SJSA1 (cell line): ENCODE measurements at regions not wholly inside any gene's neighbourhood (a gene's known extent, or its start where the extent isn't known, plus 50 kb on each side); places are given as distances from the start of the nearest gene placed in this dataset.
"Not testable (repeated sequence)": the region's sequence is repeated elsewhere in the genome, so short reads cannot be mapped to it uniquely, and the experiment has no call there.

Experiments used
- DNase-seq, 2 experiments: peaks; one replicate each; pipeline ENCODE4 v3.0.0-alpha.2; 2015 to 2020; ENCODE audit warnings: low spot score in 2 of 2, low read depth in 1 of 2
- H3K27ac ChIP-seq: fragments of 250-450 bp; sonication (Bioruptor Pico); 2 replicates; pipeline ENCODE4 v1.5.1; 2020; ENCODE audit warnings: mild to moderate bottlenecking, moderate library complexity
- H3K27me3 ChIP-seq: fragments of 250-450 bp; sonication (Bioruptor Pico); replicated peaks from 2 replicates; pipeline ENCODE4 v1.5.1; 2020; ENCODE audit warnings: mild to moderate bottlenecking, moderate library complexity
- H3K36me3 ChIP-seq: fragments of 250-450 bp; sonication (Bioruptor Pico); 2 replicates; pipeline ENCODE4 v1.5.1; 2020; ENCODE audit warnings: mild to moderate bottlenecking
- H3K4me1 ChIP-seq: fragments of 250-450 bp; sonication (Bioruptor Pico); replicated peaks from 2 replicates; pipeline ENCODE4 v1.6.1; 2021; ENCODE audit warnings: mild to moderate bottlenecking
- H3K4me3 ChIP-seq: fragments of 250-450 bp; sonication (Bioruptor Pico); 2 replicates; pipeline ENCODE4 v1.5.1; 2020; ENCODE audit warnings: mild to moderate bottlenecking
- H3K9me3 ChIP-seq: fragments of 250-450 bp; sonication (Bioruptor Pico); replicated peaks from 2 replicates; pipeline ENCODE4 v1.5.1; 2020; ENCODE audit warnings: mild to moderate bottlenecking

GRCh38 chr5:12611132-12611531 is 706.9 kb upstream of the CTNND2 start:
- DNase-seq = no peak
- Histone ChIP-seq H3K4me3 (no peak overlapping the region), H3K27ac (no peak overlapping the region)

GRCh38 chr5:12607817-12608216 is 703.6 kb upstream of the CTNND2 start:
- DNase-seq, H3K36me3 ChIP-seq: not testable (repeated sequence)

More at GRCh38 chr5:12611132-12611531, 706.9 kb upstream of the CTNND2 start:
- no peaks in the 10 kb centered on the region for H3K36me3 ChIP-seq
- no peaks in the 10 kb centered on the region for H3K9me3 ChIP-seq
- H3K27me3 ChIP-seq = no peaks in the 10 kb centered on the region
- no peaks in the 10 kb centered on the region for H3K4me1 ChIP-seq

GRCh38 chr5:12592228-12592627 is 688.0 kb upstream of the CTNND2 start:
- H3K27ac ChIP-seq = no peak overlapping the region
- no peaks in the 10 kb centered on the region for H3K36me3 ChIP-seq
- DNase-seq = no peak
- H3K4me1 ChIP-seq = no peaks in the 10 kb centered on the region
- H3K4me3 ChIP-seq = no peak overlapping the region
- no peaks in the 10 kb centered on the region for H3K9me3 ChIP-seq
- no peaks in the 10 kb centered on the region for H3K27me3 ChIP-seq

More at GRCh38 chr5:12607817-12608216, 703.6 kb upstream of the CTNND2 start:
- not testable (repeated sequence) for H3K27me3 ChIP-seq, H3K4me3 ChIP-seq, H3K4me1 ChIP-seq, H3K27ac ChIP-seq, H3K9me3 ChIP-seq

- Histone ChIP-seq H3K27me3 (no peaks in the 10 kb centered on the region), H3K27ac (no peak overlapping the region), H3K36me3 (no peaks in the 10 kb centered on the region), H3K4me1 (no peaks in the 10 kb centered on the region), H3K9me3 (no peaks in the 10 kb centered on the region; the same call in 1 of the 2 replicates), H3K4me3 (no peak overlapping the region)
- no peak for DNase-seq
Observed at GRCh38 chr5:12586406-12586805, 682.2 kb upstream of the CTNND2 start.

GRCh38 chr5:12578803-12579202 is 674.6 kb upstream of the CTNND2 start:
- H3K4me3 ChIP-seq, H3K27ac ChIP-seq, DNase-seq, H3K27me3 ChIP-seq, H3K4me1 ChIP-seq, H3K9me3 ChIP-seq, H3K36me3 ChIP-seq: not testable (repeated sequence)

GRCh38 chr5:12576953-12577352 is 672.7 kb upstream of the CTNND2 start:
- H3K4me1 ChIP-seq, H3K27me3 ChIP-seq, DNase-seq, H3K36me3 ChIP-seq, H3K4me3 ChIP-seq, H3K9me3 ChIP-seq, H3K27ac ChIP-seq: not testable (repeated sequence)

- not testable (repeated sequence) for DNase-seq
Observed at GRCh38 chr5:12574298-12575093, 670.2 kb upstream of the CTNND2 start.

GRCh38 chr5:12573916-12574297 is 669.7 kb upstream of the CTNND2 start:
- H3K4me3 ChIP-seq, H3K9me3 ChIP-seq, H3K27me3 ChIP-seq, DNase-seq, H3K36me3 ChIP-seq, H3K4me1 ChIP-seq, H3K27ac ChIP-seq: not testable (repeated sequence)

More at GRCh38 chr5:12574298-12575093, 670.2 kb upstream of the CTNND2 start:
- H3K4me3 ChIP-seq, H3K9me3 ChIP-seq, H3K4me1 ChIP-seq, H3K27me3 ChIP-seq, H3K27ac ChIP-seq, H3K36me3 ChIP-seq: not testable (repeated sequence)

GRCh38 chr5:12570688-12571087 is 666.4 kb upstream of the CTNND2 start:
- Histone ChIP-seq H3K9me3 (no peaks in the 10 kb centered on the region), H3K36me3 (no peaks in the 10 kb centered on the region), H3K27me3 (no peaks in the 10 kb centered on the region), H3K27ac (no peak overlapping the region), H3K4me3 (no peak overlapping the region), H3K4me1 (no peaks in the 10 kb centered on the region)
- DNase-seq = no peak

- H3K27ac ChIP-seq = no peak overlapping the region
- H3K27me3 ChIP-seq = no peaks in the 10 kb centered on the region
- no peaks in the 10 kb centered on the region for H3K9me3 ChIP-seq
- no peak for DNase-seq
- no peaks in the 10 kb centered on the region for H3K4me1 ChIP-seq
- H3K36me3 ChIP-seq = no peaks in the 10 kb centered on the region
- no peak overlapping the region for H3K4me3 ChIP-seq
Observed at GRCh38 chr5:12566441-12566840, 662.2 kb upstream of the CTNND2 start.

GRCh38 chr5:12557012-12557411 is 652.8 kb upstream of the CTNND2 start:
- Histone ChIP-seq H3K9me3 (0 out of 2 replicates have a peak, but pooled peaks cover 2% of the 10 kb centered on the region), H3K27me3 (no peaks in the 10 kb centered on the region), H3K4me1 (no peaks in the 10 kb centered on the region), H3K27ac (no peak overlapping the region), H3K36me3 (no peaks in the 10 kb centered on the region), H3K4me3 (no peak overlapping the region)
- no peak for DNase-seq

GRCh38 chr5:12526113-12526512 is 621.9 kb upstream of the CTNND2 start:
- Histone ChIP-seq H3K4me3 (no peak overlapping the region), H3K27me3 (no peaks in the 10 kb centered on the region), H3K4me1 (no peaks in the 10 kb centered on the region), H3K36me3 (no peaks in the 10 kb centered on the region), H3K27ac (no peak overlapping the region), H3K9me3 (no peaks in the 10 kb centered on the region)
- DNase-seq = no peak

GRCh38 chr5:12522116-12522515 is 617.9 kb upstream of the CTNND2 start:
- Histone ChIP-seq H3K36me3 (no peaks in the 10 kb centered on the region), H3K27me3 (no peaks in the 10 kb centered on the region), H3K27ac (no peak overlapping the region), H3K4me3 (no peak overlapping the region), H3K9me3 (no peaks in the 10 kb centered on the region), H3K4me1 (no peaks in the 10 kb centered on the region)
- DNase-seq = no peak

GRCh38 chr5:12504983-12505382 is 600.7 kb upstream of the CTNND2 start:
- not testable (repeated sequence) for H3K4me3 ChIP-seq, H3K9me3 ChIP-seq, H3K36me3 ChIP-seq, H3K27ac ChIP-seq, H3K4me1 ChIP-seq, DNase-seq, H3K27me3 ChIP-seq

- Histone ChIP-seq H3K27ac (no peak overlapping the region), H3K27me3 (no peaks in the 10 kb centered on the region), H3K4me1 (no peaks in the 10 kb centered on the region), H3K4me3 (no peak overlapping the region), H3K36me3 (no peaks in the 10 kb centered on the region), H3K9me3 (peaks cover 9% of the 10 kb centered on the region; the same call in 1 of the 2 replicates)
- DNase-seq = no peak
Observed at GRCh38 chr5:12488161-12488560, 583.9 kb upstream of the CTNND2 start.
